C4-2B (cell line): ENCODE measurements at regions not wholly inside any gene's neighbourhood (a gene's known extent, or its start where the extent isn't known, plus 50 kb on each side); places are given as distances from the start of the nearest gene placed in this dataset.
A peak's percentile ranks its signal among the peaks of the same experiment; 100 is the strongest.

Experiments
- H3K27ac ChIP-seq: fragments of 450-650 bp; 2 replicates; pipeline ENCODE4 v1.5.1; 2017
- CTCF ChIP-seq: fragments of 450-650 bp; conservative IDR thresholded peaks from 2 replicates; pipeline ENCODE4 v1.5.1; 2017; ENCODE audit warnings: mild to moderate bottlenecking
- ZFX ChIP-seq: fragments of 450-650 bp; IDR thresholded peaks from 2 replicates; pipeline ENCODE4 v1.6.1; 2017

- no peak for TF ChIP-seq CTCF
- no peak for TF ChIP-seq ZFX
- H3K27ac ChIP-seq: no peak overlapping the region
These were observed 128.6 kb downstream of the TSN start for GRCh38 chr2:121884078-121884477.

- H3K27ac ChIP-seq: no peak overlapping the region
- TF ChIP-seq ZFX (no peak), CTCF (no peak)
These were observed 129.1 kb downstream of the TSN start for GRCh38 chr2:121884511-121884921.

- no peak for TF ChIP-seq ZFX
- no peak for TF ChIP-seq CTCF
- H3K27ac ChIP-seq: no peak overlapping the region
These were observed 130.6 kb downstream of the TSN start for GRCh38 chr2:121886059-121886458.

- no peak for TF ChIP-seq CTCF
- no peak for TF ChIP-seq ZFX
- no peak overlapping the region for H3K27ac ChIP-seq
These were observed 132.2 kb downstream of the TSN start for GRCh38 chr2:121887513-121888188.

- no peak for TF ChIP-seq ZFX
- TF ChIP-seq CTCF: peak; percentile 38
- H3K27ac ChIP-seq: no peak overlapping the region
These were observed 132.7 kb downstream of the TSN start for GRCh38 chr2:121888189-121888557.

- no peak overlapping the region for H3K27ac ChIP-seq
- TF ChIP-seq CTCF: no peak
- no peak for TF ChIP-seq ZFX
These were observed 134.6 kb downstream of the TSN start for GRCh38 chr2:121890041-121890440.

- TF ChIP-seq CTCF: no peak
- TF ChIP-seq ZFX: no peak
- no peak overlapping the region for H3K27ac ChIP-seq
These were observed 140.5 kb downstream of the TSN start for GRCh38 chr2:121895723-121896571.
